ENCODE measurements at regions not wholly inside any gene's neighbourhood (a gene's known extent, or its start where the extent isn't known, plus 50 kb on each side); places are given as distances from the start of the nearest gene placed in this dataset.

DNA sequence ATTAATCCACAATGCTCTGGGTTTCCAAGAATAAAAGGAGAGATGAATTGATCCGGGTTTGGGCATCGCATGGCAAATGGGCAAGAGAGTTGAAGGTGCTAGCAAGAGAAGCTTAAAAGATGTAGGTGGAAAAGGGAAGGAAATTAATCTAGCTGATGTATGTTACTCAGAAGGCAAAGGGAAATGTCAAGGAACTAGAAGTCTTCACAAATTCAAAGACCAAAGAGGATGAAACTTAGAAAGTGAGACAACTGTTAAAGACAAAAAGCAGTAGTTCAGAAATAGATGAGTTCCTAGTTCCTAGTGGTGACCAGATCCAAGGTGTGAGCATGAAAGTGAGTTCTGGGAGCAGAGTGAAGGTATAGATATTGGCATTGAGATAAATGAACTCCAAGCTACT, 228.3 kb downstream of the SEC23A start:
- DNase-seq: no peak

DNA sequence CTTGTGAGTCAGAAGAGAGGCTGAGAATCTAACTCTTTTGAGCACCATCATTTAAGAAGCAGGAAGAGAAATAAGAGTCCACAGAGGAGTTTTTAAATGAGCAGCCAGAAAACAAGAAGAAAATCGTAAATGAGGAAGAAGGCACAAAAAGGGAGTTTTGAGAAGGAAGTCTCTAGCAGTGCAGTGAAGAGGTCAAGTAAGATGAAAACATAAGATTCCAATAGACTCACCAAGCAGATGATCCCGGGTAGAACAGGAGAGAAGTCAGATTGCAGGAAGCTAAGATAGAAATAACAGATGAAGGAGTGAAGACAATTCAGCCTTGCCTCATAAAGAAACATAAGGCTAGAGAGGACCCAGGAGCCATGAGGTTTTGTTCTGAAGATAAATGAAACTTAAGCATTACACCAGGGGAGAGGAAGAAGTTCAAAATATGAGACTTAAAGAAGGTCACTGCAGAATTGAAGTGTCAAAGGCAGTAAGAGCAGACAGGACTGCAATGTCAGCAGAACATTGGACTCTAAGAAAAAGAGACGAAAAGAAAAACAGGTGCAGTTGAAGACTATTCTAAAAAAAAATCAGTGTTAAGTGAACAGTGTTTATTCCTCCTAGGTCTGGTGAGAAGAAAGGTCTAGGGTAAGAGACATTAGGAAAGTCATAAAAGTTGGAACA, 229.0 kb downstream of the SEC23A start:
- no peaks in the 10 kb centered on the region for H3K9me3 ChIP-seq (replicated peaks; ENCODE audit: control insufficient read depth, low read depth, low read length)
- WGBS (ENCODE audit: insufficient coverage): 71% methylated on average over 1 of the region's 3 CpGs
- no peak overlapping the region for H3K4me3 ChIP-seq (ENCODE audit: low read length)
- H3K36me3 ChIP-seq (ENCODE audit: control insufficient read depth, insufficient read depth, low read length): no peaks in the 10 kb centered on the region
- H3K27ac ChIP-seq (ENCODE audit: low read length): peak overlapping the region; percentile 6
- peak; percentile 32 for DNase-seq
- H3K4me1 ChIP-seq (ENCODE audit: control insufficient read depth, insufficient read depth, low read length): no peaks in the 10 kb centered on the region
- H3K27me3 ChIP-seq (ENCODE audit: control insufficient read depth, insufficient read depth, low read length): no peaks in the 10 kb centered on the region

More for the DNA sequence above, 228.3 kb downstream of the SEC23A start:
- H3K27me3 ChIP-seq (ENCODE audit: control insufficient read depth, insufficient read depth, low read length): no peaks in the 10 kb centered on the region
- no peaks in the 10 kb centered on the region for H3K4me1 ChIP-seq (ENCODE audit: control insufficient read depth, insufficient read depth, low read length)
- WGBS (ENCODE audit: insufficient coverage): 80% methylated on average over 2 of the region's 2 CpGs
- H3K9me3 ChIP-seq (replicated peaks; ENCODE audit: control insufficient read depth, low read depth, low read length): no peaks in the 10 kb centered on the region
- H3K36me3 ChIP-seq (ENCODE audit: control insufficient read depth, insufficient read depth, low read length): no peaks in the 10 kb centered on the region
- no peak overlapping the region for H3K27ac ChIP-seq (ENCODE audit: low read length)
- no peak overlapping the region for H3K4me3 ChIP-seq (ENCODE audit: low read length)

DNA sequence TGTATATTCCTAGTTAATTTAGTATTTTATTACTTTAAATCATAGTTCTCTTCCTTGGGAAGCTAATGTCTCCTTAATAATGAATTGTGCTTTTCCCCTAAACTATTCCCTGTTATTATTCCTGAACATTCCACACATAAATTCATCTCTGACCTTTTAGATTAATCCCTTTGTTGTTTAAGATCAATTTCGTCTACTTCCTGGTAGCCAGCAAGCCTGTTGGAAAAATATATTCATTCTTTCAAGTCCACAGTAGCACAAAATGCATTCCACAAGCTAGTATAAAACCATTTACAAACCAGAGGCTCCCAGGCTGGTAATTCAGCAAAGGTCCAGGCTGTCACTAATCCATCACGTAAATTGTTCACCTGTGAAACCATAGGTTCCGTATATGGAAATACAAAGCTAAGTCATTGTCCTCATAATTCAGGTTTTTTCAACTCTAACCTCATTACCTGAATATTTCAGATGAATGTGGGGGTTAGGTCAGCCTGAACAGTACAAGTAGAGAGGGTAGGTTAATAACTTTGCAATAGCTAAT, 232.7 kb downstream of the SEC23A start:
- no peaks in the 10 kb centered on the region for H3K9me3 ChIP-seq (replicated peaks; ENCODE audit: control insufficient read depth, low read depth, low read length)
- no peak for DNase-seq
- no peaks in the 10 kb centered on the region for H3K27me3 ChIP-seq (ENCODE audit: control insufficient read depth, insufficient read depth, low read length)
- H3K27ac ChIP-seq (ENCODE audit: low read length): no peak overlapping the region
- no peaks in the 10 kb centered on the region for H3K4me1 ChIP-seq (ENCODE audit: control insufficient read depth, insufficient read depth, low read length)
- H3K36me3 ChIP-seq (ENCODE audit: control insufficient read depth, insufficient read depth, low read length): no peaks in the 10 kb centered on the region
- WGBS (ENCODE audit: insufficient coverage): 70% methylated on average over 1 of the region's 3 CpGs
- no peak overlapping the region for H3K4me3 ChIP-seq (ENCODE audit: low read length)

DNA sequence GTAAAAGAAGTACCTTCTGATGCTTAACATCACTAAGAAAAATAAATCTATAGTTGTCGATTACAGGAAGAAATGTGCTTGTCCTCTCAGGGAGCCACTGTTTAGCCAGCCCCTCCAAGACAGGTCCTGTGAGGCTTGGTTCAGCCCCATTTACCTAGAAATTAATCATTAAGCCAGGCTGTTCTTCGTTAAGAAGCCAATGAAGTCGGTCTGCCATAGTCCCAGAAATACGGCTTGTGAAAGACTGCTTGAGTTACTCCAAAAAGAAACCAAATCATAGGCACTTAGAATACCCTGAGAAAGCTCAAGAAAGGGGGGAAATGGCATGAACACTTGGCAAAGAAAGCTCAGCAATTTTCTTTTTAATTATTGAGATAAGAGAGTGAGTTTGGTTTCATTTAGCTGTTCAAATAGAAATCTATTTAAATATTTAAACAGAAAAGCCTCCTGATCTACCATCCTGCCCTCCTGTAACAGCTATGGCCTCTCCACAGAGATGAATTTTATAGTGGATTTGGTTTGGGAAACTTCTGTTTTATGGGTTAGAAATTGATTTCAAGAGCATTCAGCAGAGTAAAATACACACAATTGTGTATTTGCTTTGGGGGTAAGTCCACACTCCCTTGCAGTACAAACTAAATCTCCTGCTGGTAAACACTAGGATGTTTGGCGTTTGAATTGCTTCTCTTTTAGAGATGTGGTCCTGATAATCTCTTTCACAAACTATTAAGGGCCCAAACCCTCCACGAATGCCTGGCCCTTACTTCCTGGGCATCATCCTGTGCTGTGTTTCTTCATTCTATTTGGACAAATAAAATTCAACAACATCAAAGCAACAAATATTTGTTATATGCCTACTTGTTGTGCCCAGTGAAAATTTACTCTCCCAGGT, 234.4 kb downstream of the SEC23A start:
- WGBS (ENCODE audit: insufficient coverage): 67% methylated on average over 2 of the region's 6 CpGs
- H3K27ac ChIP-seq (ENCODE audit: low read length): no peak overlapping the region

GRCh38 chr14:38867561-38868150, 235.4 kb downstream of the SEC23A start:
- H3K4me3 ChIP-seq (ENCODE audit: low read length): no peak overlapping the region

More for the DNA sequence above, 234.4 kb downstream of the SEC23A start:
- DNase-seq: no peak
- no peaks in the 10 kb centered on the region for H3K27me3 ChIP-seq (ENCODE audit: control insufficient read depth, insufficient read depth, low read length)
- no peaks in the 10 kb centered on the region for H3K36me3 ChIP-seq (ENCODE audit: control insufficient read depth, insufficient read depth, low read length)
- H3K4me1 ChIP-seq (ENCODE audit: control insufficient read depth, insufficient read depth, low read length): no peaks in the 10 kb centered on the region
- no peak overlapping the region for H3K4me3 ChIP-seq (ENCODE audit: low read length)
- no peaks in the 10 kb centered on the region for H3K9me3 ChIP-seq (replicated peaks; ENCODE audit: control insufficient read depth, low read depth, low read length)

DNA sequence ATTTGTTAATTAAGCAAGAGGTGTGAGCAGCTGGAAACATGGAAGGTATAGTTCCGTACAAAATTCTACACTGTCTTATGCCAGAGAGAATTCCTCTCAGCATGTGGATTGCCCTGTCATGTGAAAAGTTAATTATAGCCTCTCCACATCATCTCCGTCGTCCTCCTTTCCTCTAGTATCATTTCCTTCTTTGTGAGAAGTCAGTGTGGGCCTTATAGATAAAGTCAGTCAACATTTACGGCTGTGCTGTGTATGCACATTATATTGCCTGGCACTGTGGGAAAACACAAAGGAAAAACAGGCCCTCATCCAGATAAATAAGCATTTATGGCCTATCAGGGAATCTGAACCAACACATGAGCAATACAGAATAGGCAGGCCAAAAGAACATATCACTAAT, 236.6 kb downstream of the SEC23A start:
- peak; percentile 40 for DNase-seq
- H3K27ac ChIP-seq (ENCODE audit: low read length): no peak overlapping the region
- H3K36me3 ChIP-seq (ENCODE audit: control insufficient read depth, insufficient read depth, low read length): no peaks in the 10 kb centered on the region
- peaks cover 5% of the 10 kb centered on the region for H3K9me3 ChIP-seq (replicated peaks; ENCODE audit: control insufficient read depth, low read depth, low read length)
- 67% methylated on average over 1 of the region's 4 CpGs for WGBS (ENCODE audit: insufficient coverage)
- no peaks in the 10 kb centered on the region for H3K4me1 ChIP-seq (ENCODE audit: control insufficient read depth, insufficient read depth, low read length)
- H3K4me3 ChIP-seq (ENCODE audit: low read length): no peak overlapping the region
- no peaks in the 10 kb centered on the region for H3K27me3 ChIP-seq (ENCODE audit: control insufficient read depth, insufficient read depth, low read length)

More at GRCh38 chr14:38867561-38868150, 235.4 kb downstream of the SEC23A start:
- peaks cover 5% of the 10 kb centered on the region for H3K9me3 ChIP-seq (replicated peaks; ENCODE audit: control insufficient read depth, low read depth, low read length)
- H3K27ac ChIP-seq (ENCODE audit: low read length): no peak overlapping the region
- no peaks in the 10 kb centered on the region for H3K4me1 ChIP-seq (ENCODE audit: control insufficient read depth, insufficient read depth, low read length)
- no peaks in the 10 kb centered on the region for H3K36me3 ChIP-seq (ENCODE audit: control insufficient read depth, insufficient read depth, low read length)
- WGBS (ENCODE audit: insufficient coverage): no CpG with 5 or more reads among the region's 5 CpGs
- H3K27me3 ChIP-seq (ENCODE audit: control insufficient read depth, insufficient read depth, low read length): no peaks in the 10 kb centered on the region
- peak; percentile 90 for DNase-seq

GRCh38 chr14:38862366-38862765, 240.7 kb downstream of the SEC23A start:
- no peak for DNase-seq
- Histone ChIP-seq H3K27me3 (ENCODE audit: control insufficient read depth, insufficient read depth, low read length) (no peaks in the 10 kb centered on the region), H3K4me3 (ENCODE audit: low read length) (no peak overlapping the region), H3K9me3 (replicated peaks; ENCODE audit: control insufficient read depth, low read depth, low read length) (peaks cover 5% of the 10 kb centered on the region), H3K4me1 (ENCODE audit: control insufficient read depth, insufficient read depth, low read length) (no peaks in the 10 kb centered on the region), H3K27ac (ENCODE audit: low read length) (no peak overlapping the region), H3K36me3 (ENCODE audit: control insufficient read depth, insufficient read depth, low read length) (no peaks in the 10 kb centered on the region)
- no CpG with 5 or more reads among the region's 1 CpG for WGBS (ENCODE audit: insufficient coverage)

DNA sequence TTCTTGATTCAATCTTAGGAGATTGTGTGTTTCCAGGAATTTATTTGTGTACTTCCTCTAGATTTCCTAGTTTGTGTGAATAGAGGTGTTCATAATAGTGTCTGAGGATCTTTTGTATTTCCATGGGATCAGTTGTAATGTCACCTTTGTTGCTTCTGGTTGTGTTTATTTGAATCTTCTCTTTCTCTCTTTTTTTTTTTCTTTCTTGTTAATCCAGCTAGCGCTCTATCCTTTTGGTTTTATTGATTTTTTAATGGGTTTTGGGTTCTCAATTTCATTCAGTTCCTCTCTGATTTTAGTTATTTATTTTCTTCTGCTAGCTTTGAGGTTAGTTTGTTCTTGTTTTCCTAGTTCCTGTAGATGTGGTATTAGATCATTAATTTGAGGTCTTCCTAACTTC, 242.5 kb downstream of the SEC23A start:
- DNase-seq: no peak
- no peaks in the 10 kb centered on the region for H3K36me3 ChIP-seq (ENCODE audit: control insufficient read depth, insufficient read depth, low read length)
- H3K27ac ChIP-seq (ENCODE audit: low read length): no peak overlapping the region
- whole genome bisulfite sequencing (ENCODE audit: insufficient coverage): no CpG with 5 or more reads among the region's 1 CpG
- no peaks in the 10 kb centered on the region for H3K27me3 ChIP-seq (ENCODE audit: control insufficient read depth, insufficient read depth, low read length)
- peaks cover 5% of the 10 kb centered on the region for H3K9me3 ChIP-seq (replicated peaks; ENCODE audit: control insufficient read depth, low read depth, low read length)
- no peak overlapping the region for H3K4me3 ChIP-seq (ENCODE audit: low read length)
- no peaks in the 10 kb centered on the region for H3K4me1 ChIP-seq (ENCODE audit: control insufficient read depth, insufficient read depth, low read length)

GRCh38 chr14:38856798-38857197, 246.2 kb downstream of the SEC23A start:
- no peaks in the 10 kb centered on the region for H3K36me3 ChIP-seq (ENCODE audit: control insufficient read depth, insufficient read depth, low read length)
- no peak overlapping the region for H3K4me3 ChIP-seq (ENCODE audit: low read length)
- no peaks in the 10 kb centered on the region for H3K27me3 ChIP-seq (ENCODE audit: control insufficient read depth, insufficient read depth, low read length)
- no peaks in the 10 kb centered on the region for H3K9me3 ChIP-seq (replicated peaks; ENCODE audit: control insufficient read depth, low read depth, low read length)
- H3K4me1 ChIP-seq (ENCODE audit: control insufficient read depth, insufficient read depth, low read length): no peaks in the 10 kb centered on the region
- no peak for DNase-seq
- no peak overlapping the region for H3K27ac ChIP-seq (ENCODE audit: low read length)

DNA sequence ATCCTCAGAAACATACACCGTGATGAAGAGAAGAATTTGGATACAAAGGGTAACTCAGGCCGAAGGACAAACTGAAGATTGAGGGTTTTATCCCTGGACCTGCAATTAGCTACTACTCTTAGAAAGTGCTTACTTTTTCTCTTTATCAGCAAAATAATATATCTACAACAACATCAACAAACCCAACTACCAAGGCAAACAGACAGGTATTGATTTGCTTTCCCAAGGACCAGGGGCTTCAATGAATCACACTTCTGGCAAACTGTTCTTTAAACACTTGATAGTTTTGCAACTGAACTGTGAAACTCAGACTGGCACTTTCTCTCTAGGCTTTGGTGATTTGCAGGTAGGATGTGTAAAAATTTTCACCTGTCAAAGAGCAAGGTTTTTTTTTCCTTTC, 247.5 kb downstream of the SEC23A start:
- Histone ChIP-seq H3K4me3 (ENCODE audit: low read length) (no peak overlapping the region), H3K27ac (ENCODE audit: low read length) (no peak overlapping the region)

More for the DNA sequence above, 247.5 kb downstream of the SEC23A start:
- H3K36me3 ChIP-seq (ENCODE audit: control insufficient read depth, insufficient read depth, low read length): no peaks in the 10 kb centered on the region
- H3K27me3 ChIP-seq (ENCODE audit: control insufficient read depth, insufficient read depth, low read length): no peaks in the 10 kb centered on the region
- H3K9me3 ChIP-seq (replicated peaks; ENCODE audit: control insufficient read depth, low read depth, low read length): no peaks in the 10 kb centered on the region
- WGBS (ENCODE audit: insufficient coverage): 100% methylated on average over 1 of the region's 2 CpGs
- DNase-seq: no peak
- no peaks in the 10 kb centered on the region for H3K4me1 ChIP-seq (ENCODE audit: control insufficient read depth, insufficient read depth, low read length)
